Thyroid gland (tissue), 4 donors: ENCODE measurements at regions not wholly inside any gene's neighbourhood (a gene's known extent, or its start where the extent isn't known, plus 50 kb on each side); places are given as distances from the start of the nearest gene placed in this dataset.
A peak's percentile ranks its signal among the peaks of the same experiment; 100 is the strongest.

Experiments used
- DNase-seq, 2 donors: peaks; one replicate each; pipeline ENCODE4 v3.0.0-alpha.2; 2019
- H3K27ac ChIP-seq, 3 donors: fragments of 200-600 bp; sonication (generic); 1 replicate in 2 of 3; 2 replicates in 1 of 3; pipeline ENCODE4 v1.5.1; 2016 to 2019; ENCODE audit warnings: mild to moderate bottlenecking in 1 of 3, moderate library complexity in 1 of 3
- H3K27me3 ChIP-seq: fragments of 200-600 bp; sonication (generic); one replicate; pipeline ENCODE4 v1.5.1; 2019
- H3K36me3 ChIP-seq, 2 donors: fragments of 200-600 bp; sonication (generic); one replicate each; pipeline ENCODE4 v1.5.1; 2016 to 2019
- H3K4me1 ChIP-seq, 2 donors: fragments of 200-600 bp; sonication (generic); one replicate each; pipeline ENCODE4 v1.5.1; 2017 to 2019
- H3K4me3 ChIP-seq, 3 donors: fragments of 200-600 bp; sonication (generic); replicated peaks in 1 of 3; 1 replicate in 2 of 3; 2 replicates in 1 of 3; pipeline ENCODE4 v1.5.1; 2016; ENCODE audit warnings: mild to moderate bottlenecking in 1 of 3
- H3K9me3 ChIP-seq: fragments of 200-600 bp; sonication (generic); one replicate; pipeline ENCODE4 v1.5.1; 2017
- CTCF ChIP-seq, 6 experiments: fragments of 200-600 bp in 3 of 6; fragments of 450-650 bp in 3 of 6; sonication (generic) in 3 of 6; IDR thresholded peaks; one replicate each; pipeline ENCODE4 v1.5.1; 2016 to 2019; ENCODE audit warnings: antibody characterized with exemption in 6 of 6, mild to moderate bottlenecking in 2 of 6, inconsistent platforms in 1 of 6, moderate library complexity in 1 of 6
- POLR2A ChIP-seq, 2 donors: fragments of 450-650 bp; IDR thresholded peaks; one replicate each; pipeline ENCODE4 v1.6.1; 2017; ENCODE audit warnings: antibody characterized with exemption in 2 of 2, mild to moderate bottlenecking in 2 of 2, moderate library complexity in 1 of 2
- WGBS, 2 donors: methylation state at CpG; one replicate each; pipeline ENCODE4 v1.1.5; 2017; 5-methylcytosine and 5-hydroxymethylcytosine counted together
- intact Hi-C: fragments of 100-400 bp; cut with DNase I; formaldehyde crosslinking; loops from one replicate; pipeline ENCODE4 v1.15.1; 2023

DNA sequence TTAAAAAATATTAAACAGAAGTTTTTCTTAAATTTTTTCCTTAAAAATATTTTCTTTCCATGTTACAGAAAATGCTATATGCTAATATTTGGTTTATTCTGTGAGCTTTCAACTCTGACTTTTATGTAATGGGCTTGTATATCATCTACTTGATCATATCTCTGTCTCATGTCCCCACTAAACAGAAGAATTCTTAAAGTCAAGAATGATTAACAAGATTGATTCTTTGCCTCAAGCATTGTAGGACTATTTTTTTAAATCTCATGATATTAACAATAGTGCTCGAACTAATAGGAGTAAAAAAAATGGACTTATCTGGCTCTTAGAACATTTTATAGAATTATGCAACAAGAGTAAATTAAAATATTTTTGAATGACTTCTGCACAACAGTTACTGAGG lies 206.3 kb downstream of the C12orf50 start:
- 82 to 83% methylated on average over 1 of the region's 1 CpG for WGBS, 2 donors
- H3K9me3 ChIP-seq: no peaks in the 10 kb centered on the region

GRCh38 chr12:87820524-87821202 lies 208.5 kb downstream of the C12orf50 start:
- H3K4me1 ChIP-seq: peaks cover 0 to 5% of the 10 kb centered on the region in 2 donors
- 52 to 55% methylated on average over 6 of the region's 6 CpGs for WGBS, 2 donors
- H3K4me3 ChIP-seq: no peak overlapping the region
- DNase-seq: peak; percentile 5 to 7
- peak overlapping the region in 1 of 3 donors; percentile 61 for H3K27ac ChIP-seq
- no peak for TF ChIP-seq CTCF (IDR thresholded peaks at IDR 0.05)
- TF ChIP-seq POLR2A (IDR thresholded peaks at IDR 0.05): no peak
- H3K27me3 ChIP-seq: no peaks in the 10 kb centered on the region
- intact Hi-C loops: no loop called here
- H3K9me3 ChIP-seq: no peaks in the 10 kb centered on the region
- no peaks in the 10 kb centered on the region for H3K36me3 ChIP-seq

More for the DNA sequence above, 206.3 kb downstream of the C12orf50 start:
- no peak for DNase-seq
- TF ChIP-seq POLR2A (IDR thresholded peaks at IDR 0.05) (no peak), CTCF (IDR thresholded peaks at IDR 0.05) (no peak)
- H3K27me3 ChIP-seq: no peaks in the 10 kb centered on the region
- H3K27ac ChIP-seq: no peak overlapping the region
- H3K4me1 ChIP-seq: peaks cover 0 to 5% of the 10 kb centered on the region in 2 donors
- H3K36me3 ChIP-seq: no peaks in the 10 kb centered on the region
- H3K4me3 ChIP-seq: no peak overlapping the region
- intact Hi-C loops: no loop called here

- TF ChIP-seq CTCF (IDR thresholded peaks at IDR 0.05): no peak
- no peak for TF ChIP-seq POLR2A (IDR thresholded peaks at IDR 0.05)
- Histone ChIP-seq H3K4me1 (peaks cover 0 to 5% of the 10 kb centered on the region in 2 donors), H3K4me3 (no peak overlapping the region), H3K36me3 (no peaks in the 10 kb centered on the region), H3K9me3 (no peaks in the 10 kb centered on the region), H3K27me3 (no peaks in the 10 kb centered on the region), H3K27ac (no peak overlapping the region)
- intact Hi-C loops: no loop called here
- no peak for DNase-seq
These were observed 210.8 kb downstream of the C12orf50 start for GRCh38 chr12:87818441-87818840.

GRCh38 chr12:87815771-87816585 lies 213.2 kb downstream of the C12orf50 start:
- Histone ChIP-seq H3K9me3 (no peaks in the 10 kb centered on the region), H3K4me1 (peaks cover 0 to 5% of the 10 kb centered on the region in 2 donors), H3K4me3 (no peak overlapping the region), H3K27me3 (no peaks in the 10 kb centered on the region), H3K27ac (no peak overlapping the region), H3K36me3 (no peaks in the 10 kb centered on the region)
- intact Hi-C loops: no loop called here
- 81 to 83% methylated on average over 6 of the region's 6 CpGs for WGBS, 2 donors
- peak in 1 of 2 donors; percentile 3 for DNase-seq
- TF ChIP-seq POLR2A (IDR thresholded peaks at IDR 0.05) (no peak), CTCF (IDR thresholded peaks at IDR 0.05) (no peak)

- H3K9me3 ChIP-seq: no peaks in the 10 kb centered on the region
- H3K27ac ChIP-seq: no peak overlapping the region
- 55 to 93% methylated on average over 2 of the region's 2 CpGs for WGBS, 2 donors
- intact Hi-C loops: no loop called here
- H3K4me3 ChIP-seq: no peak overlapping the region
- no peaks in the 10 kb centered on the region for H3K36me3 ChIP-seq
- no peak for DNase-seq
- no peaks in the 10 kb centered on the region for H3K27me3 ChIP-seq
- H3K4me1 ChIP-seq: no peaks in the 10 kb centered on the region
- TF ChIP-seq CTCF (IDR thresholded peaks at IDR 0.05) (no peak), POLR2A (IDR thresholded peaks at IDR 0.05) (no peak)
These were observed 214.6 kb downstream of the C12orf50 start for GRCh38 chr12:87814625-87815024.
